GM21528 (cell line): ENCODE measurements at regions not wholly inside any gene's neighbourhood (a gene's known extent, or its start where the extent isn't known, plus 50 kb on each side); places are given as distances from the start of the nearest gene placed in this dataset.

ENCODE experiments used
- ATAC-seq: cut with Tn5 transposase; IDR thresholded peaks from one replicate; pipeline ENCODE4 v1.9.1; 2021; ENCODE audit warnings: mild to moderate bottlenecking, moderate library complexity; ENCODE audit not compliant: unreplicated experiment, low FRiP score

GRCh38 chr2:226352941-226353560 is 446.6 kb downstream of the IRS1 start:
- no peak for ATAC-seq

GRCh38 chr2:226351711-226352110 is 447.9 kb downstream of the IRS1 start:
- ATAC-seq, result no peak

GRCh38 chr2:226339616-226340015 is 460.0 kb downstream of the IRS1 start:
- no peak for ATAC-seq

GRCh38 chr2:226338825-226339224 is 460.8 kb downstream of the IRS1 start:
- ATAC-seq, result no peak

- ATAC-seq, result no peak
Observed at GRCh38 chr2:226337941-226338600, 461.5 kb downstream of the IRS1 start.

- no peak for ATAC-seq
Observed at GRCh38 chr2:226336283-226336682, 463.3 kb downstream of the IRS1 start.

- no peak for ATAC-seq
Observed at GRCh38 chr2:226334981-226335720, 464.5 kb downstream of the IRS1 start.

- ATAC-seq, result no peak
Observed at GRCh38 chr2:226333388-226333787, 466.2 kb downstream of the IRS1 start.

- ATAC-seq, result no peak
Observed at GRCh38 chr2:226330206-226330605, 469.4 kb downstream of the IRS1 start.

GRCh38 chr2:226329180-226329579 is 470.4 kb downstream of the IRS1 start:
- no peak for ATAC-seq

- ATAC-seq, result no peak
Observed at GRCh38 chr2:226327830-226328229, 471.8 kb downstream of the IRS1 start.

- no peak for ATAC-seq
Observed at GRCh38 chr2:226325526-226325925, 474.1 kb downstream of the IRS1 start.

GRCh38 chr2:226320076-226320948 is 479.3 kb downstream of the IRS1 start:
- no peak for ATAC-seq

- no peak for ATAC-seq
Observed at GRCh38 chr2:226317970-226318369, 481.6 kb downstream of the IRS1 start.

GRCh38 chr2:226313060-226313459 is 486.6 kb downstream of the IRS1 start:
- ATAC-seq, result no peak

- ATAC-seq, result no peak
Observed at GRCh38 chr2:226312155-226312554, 487.5 kb downstream of the IRS1 start.

GRCh38 chr2:226310146-226310545 is 489.5 kb downstream of the IRS1 start:
- no peak for ATAC-seq

GRCh38 chr2:226308986-226309385 is 490.6 kb downstream of the IRS1 start:
- no peak for ATAC-seq

- no peak for ATAC-seq
Observed at GRCh38 chr2:226308323-226308680, 491.3 kb downstream of the IRS1 start.

- no peak for ATAC-seq
Observed at GRCh38 chr2:226307487-226308322, 491.9 kb downstream of the IRS1 start.
